ENCODE measurements at regions not wholly inside any gene's neighbourhood (a gene's known extent, or its start where the extent isn't known, plus 50 kb on each side); places are given as distances from the start of the nearest gene placed in this dataset.
"Not testable (repeated sequence)": the region's sequence is repeated elsewhere in the genome, so short reads cannot be mapped to it uniquely, and the experiment has no call there.

DNA sequence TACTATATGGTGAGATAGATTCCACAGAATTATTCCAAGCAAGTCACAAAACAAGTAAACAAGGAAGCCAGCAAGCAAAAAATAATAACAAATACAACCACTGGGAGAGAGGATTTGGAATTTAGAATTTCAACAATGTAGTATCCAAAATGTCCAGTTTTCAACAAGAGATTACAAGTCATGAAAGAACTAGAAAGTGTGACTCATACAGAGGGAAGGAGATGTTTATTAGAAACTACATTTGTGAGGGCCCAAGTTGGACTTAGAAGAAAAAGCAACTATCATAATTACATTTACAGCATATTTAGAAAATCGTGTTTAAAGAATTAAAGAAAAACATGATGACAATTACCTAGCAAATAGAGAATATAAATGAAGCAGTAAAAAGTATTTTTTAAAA is 494.6 kb upstream of the ID4 start:
- no peak for DNase-seq

DNA sequence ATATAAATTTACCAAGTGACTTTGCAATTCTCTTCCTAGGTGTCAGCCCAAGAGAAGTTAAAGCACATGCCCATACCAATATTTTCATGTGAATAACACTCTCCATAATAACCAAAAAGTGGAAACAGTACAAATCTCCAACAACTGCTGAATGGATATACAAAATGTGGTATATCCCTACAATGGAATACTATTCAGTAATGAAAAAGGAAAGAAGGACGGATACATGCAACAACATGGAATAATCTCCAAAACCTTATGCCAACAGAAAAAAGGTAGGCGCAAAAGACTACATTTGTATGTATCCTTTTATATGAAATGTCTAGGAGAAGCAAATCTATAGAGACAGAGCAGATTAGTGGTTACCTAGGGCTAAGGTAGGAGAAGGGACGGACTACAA is 487.7 kb upstream of the ID4 start:
- DNase-seq, result no peak

DNA sequence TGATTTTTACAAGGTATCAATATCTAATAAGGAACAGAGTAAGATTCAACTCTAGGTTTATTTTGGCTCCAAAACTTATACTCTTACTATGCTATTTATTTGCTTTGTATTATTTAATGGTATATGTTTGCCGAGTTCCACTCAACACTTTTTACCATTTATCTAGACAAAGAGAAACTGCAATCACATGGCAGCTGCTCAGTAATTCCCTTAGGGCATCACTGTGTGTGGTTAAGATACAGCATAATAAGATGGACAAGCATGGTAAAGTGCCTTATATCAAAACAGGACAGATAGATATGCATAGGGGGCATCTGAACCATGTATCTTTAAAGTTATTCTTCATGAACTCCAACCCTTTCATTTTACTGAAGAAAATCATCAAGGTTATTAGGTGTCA is 483.0 kb upstream of the ID4 start:
- DNase-seq, result no peak

DNA sequence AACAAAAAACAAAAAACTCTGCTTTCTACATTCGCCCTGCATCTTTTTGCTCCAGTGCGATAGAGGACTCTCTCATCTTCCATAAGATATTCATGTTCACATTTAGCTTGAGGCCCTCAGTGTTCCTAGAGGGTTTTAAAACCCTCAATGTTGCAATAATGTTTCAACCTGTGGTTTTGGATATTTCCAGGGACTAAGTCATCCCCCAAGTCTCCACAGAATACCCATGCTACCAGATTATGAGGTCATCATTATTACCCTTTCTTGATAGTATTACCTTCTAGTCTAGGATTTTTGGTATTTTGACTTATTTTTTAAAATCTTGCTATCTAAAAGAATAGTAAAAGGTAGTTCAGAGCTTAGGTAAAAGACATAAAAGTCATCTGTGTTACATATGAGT is 480.5 kb upstream of the ID4 start:
- peak; percentile 64 for DNase-seq

DNA sequence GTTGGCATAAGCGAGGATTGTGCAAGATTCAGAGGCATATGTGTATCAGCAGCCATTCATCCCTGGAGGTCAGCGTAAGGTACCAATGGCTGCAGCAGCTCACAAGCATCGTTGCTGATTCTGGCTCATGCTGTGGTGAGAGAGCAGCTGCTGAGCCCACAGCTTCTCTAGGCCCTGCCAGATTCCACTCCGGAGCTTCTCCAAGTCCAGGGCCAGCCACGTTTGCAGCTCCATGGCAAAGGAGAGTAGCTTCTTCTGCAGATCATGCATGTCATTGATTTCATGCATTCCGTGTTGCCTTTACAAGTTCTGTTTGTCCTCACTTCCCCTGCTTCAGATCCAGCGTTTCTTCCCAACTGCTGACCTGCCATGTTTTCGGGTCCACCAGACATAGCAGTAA is 474.8 kb upstream of the ID4 start:
- no peak for DNase-seq

DNA sequence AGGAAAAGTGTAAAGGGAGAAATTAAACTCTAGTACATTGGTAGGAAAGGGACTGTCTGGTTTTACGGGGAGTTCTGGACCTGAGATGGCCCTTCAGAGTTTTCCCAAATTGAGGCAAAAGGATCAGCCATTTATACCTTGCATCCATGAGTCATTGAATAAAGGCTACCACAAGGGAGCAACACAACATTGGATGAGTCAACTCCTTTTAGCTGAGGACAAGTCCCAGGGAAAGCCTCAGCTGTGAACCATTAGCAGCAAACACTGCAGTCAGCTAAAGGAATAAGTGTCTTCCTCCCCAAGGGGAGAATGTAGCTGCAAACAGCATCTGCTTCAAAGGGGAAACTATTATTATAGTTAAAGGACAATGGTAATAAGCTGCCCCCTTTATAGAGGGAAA is 468.7 kb upstream of the ID4 start:
- peak; percentile 62 for DNase-seq

DNA sequence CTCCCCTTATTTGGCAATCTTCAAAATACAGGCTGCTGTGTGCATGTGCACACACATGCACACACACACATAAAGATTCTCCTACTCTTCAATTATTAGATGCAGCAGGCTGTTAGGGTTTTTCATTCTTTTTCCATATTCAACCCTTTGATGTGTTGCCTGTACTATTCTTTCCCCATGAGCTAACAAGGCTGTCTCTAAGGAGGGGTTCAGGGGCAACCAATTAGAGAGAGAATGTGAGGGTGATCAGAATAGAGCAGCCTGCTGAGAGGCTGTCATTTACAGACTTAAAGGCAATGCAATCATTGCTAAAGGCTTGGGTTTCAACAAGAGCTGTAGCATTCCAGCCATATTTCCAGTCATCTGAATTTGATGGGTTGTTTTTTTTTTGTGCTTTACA is 467.4 kb upstream of the ID4 start:
- peak; percentile 49 for DNase-seq

DNA sequence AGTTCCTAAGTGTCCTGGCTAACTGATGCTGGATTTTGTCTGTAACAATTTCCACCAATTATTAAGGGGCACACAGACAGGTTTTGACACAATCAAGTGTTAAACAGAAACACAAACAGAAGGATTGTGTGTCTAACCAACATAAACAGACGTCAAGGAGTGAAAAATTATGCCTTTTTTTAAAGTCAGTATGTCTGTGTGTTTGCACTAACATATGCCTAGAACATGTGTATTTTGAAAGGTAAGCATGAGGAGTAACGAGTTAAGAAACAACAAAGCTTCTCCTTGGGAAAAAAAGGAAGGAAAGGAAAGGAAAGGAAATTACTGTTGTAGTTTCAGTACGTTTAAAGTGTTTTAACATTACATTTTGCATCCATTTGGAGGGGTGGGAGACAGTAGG is 466.3 kb upstream of the ID4 start:
- no peak for DNase-seq

DNA sequence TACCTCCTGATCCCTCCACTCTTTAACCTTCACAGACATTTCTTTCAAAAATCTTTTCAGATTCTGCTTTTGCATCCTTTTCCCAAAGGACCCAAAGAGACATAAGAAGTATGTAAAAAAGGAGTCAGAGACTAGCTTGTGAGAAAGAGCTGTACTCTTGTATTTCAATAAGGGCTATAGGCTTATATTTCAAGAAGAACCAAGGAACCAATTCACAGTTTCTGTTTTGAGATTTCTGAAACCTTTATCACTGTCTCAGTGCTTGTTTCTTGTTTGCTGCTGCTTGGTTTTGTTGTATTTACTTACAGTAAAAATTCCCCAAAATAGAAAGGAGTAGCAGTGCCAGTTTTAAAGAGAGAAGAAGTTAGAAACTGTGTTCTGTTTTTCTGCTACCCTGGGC is 461.6 kb upstream of the ID4 start:
- no peak for DNase-seq

DNA sequence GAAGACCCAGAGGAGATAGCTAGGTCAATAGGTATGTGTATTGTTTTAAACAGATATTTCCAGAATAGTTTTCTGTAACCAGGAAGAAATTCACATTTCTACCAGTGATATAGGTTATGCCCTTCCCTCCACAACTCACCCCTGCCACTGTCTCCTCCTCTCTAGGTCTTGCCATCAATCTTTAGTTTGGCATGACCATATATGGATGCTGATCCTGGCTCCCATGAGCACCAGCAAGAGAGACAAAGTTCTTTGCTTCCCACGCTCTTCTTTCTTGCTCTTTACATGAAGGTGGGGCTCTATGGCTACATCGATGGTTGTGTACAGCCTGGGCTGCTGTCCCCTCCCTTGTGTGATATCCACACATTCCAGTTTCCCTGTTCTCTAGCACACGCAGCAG is 459.4 kb upstream of the ID4 start:
- DNase-seq, result no peak

DNA sequence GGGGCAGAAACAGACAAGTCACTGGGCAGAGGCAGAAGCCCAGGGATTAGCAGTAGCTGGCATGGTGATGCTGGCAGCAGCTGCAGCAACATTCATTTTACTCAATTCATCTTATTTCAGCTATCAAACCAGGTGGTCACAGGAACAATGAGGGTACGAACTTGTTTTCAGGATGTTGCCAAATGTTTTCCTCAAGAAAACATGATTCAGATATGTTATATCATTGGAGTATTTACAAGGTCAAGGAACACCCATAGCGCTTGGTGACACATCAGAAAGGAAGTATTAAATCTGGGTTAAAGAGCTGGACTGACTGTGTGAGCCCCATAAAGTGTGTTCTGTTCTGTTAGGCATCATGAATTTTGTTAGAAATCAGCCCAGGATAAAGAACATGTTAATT is 456.9 kb upstream of the ID4 start:
- DNase-seq, result no peak

DNA sequence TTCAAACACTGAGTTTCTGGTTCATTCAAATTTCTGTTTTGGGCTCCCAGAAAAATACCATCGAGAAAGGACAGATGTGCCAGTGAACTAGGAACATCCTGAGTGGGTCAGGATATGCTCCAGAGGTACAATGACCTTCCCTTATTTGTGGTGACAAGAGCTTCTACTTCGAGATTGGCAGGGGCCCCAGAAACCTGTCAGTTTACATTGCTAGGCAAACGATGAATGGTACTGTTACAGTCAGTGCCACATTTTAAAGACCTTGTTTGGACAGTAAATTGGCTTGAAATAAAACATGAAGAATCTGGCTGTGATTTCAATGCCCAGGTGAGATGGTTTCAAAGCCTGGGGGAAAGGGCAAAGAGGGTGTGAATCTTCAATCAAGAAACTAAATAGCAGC is 454.5 kb upstream of the ID4 start:
- no peak for DNase-seq

DNA sequence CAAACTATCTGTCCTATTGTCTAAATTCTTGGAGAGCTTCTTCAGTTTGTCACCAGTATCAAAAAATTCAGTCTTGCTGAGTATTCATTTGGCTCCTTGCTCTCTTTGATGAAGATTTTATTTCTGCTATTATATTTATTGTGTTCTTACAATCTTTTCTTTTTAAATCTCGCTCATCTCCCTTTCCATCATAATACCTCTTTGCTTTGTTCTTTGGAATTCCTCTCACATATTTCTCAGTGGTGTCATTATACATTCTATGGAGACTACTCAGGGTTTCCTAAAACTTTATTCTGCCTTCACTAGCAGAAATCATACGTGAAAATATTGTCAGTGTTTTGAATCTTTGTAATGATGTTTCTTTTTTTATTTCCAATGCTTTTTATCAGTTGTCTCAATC is 445.2 kb upstream of the ID4 start:
- peak; percentile 17 for DNase-seq

DNA sequence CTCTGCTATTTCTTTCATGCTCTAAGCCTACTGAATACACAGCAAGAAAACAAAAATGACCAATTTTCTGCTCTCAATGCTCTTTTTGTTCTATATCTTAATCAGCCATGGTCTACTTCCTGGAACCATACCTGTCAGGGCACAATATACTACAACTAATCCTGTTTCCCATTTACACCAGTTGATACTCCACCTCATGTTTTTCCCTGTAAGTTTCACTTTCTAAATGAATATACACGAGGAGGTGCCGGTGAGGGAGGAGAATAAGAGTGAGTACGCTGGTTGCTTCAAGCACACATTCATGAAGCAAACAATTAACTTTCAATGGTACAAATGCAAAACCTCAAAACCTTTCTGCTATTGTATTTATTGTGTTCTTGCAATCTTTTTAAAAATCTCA is 443.1 kb upstream of the ID4 start:
- DNase-seq, result no peak

DNA sequence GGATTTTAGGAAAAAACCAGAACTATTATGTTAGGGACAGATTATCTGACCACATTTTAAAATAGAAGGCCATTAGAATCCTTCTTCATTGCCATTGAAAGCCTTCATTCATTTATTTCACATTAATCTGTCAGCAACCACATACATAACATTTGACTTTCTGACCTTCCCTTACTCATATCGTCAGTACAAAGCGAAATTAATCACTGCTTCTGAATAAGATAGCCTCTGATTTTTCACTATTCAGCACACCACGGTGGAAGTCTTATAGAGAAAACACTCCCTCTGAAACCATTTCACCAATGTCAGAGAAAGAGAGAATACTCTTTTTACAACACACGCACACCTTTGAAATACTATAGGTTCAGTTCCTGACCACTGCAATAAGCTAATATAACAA is 442.5 kb upstream of the ID4 start:
- peak; percentile 31 for DNase-seq

DNA sequence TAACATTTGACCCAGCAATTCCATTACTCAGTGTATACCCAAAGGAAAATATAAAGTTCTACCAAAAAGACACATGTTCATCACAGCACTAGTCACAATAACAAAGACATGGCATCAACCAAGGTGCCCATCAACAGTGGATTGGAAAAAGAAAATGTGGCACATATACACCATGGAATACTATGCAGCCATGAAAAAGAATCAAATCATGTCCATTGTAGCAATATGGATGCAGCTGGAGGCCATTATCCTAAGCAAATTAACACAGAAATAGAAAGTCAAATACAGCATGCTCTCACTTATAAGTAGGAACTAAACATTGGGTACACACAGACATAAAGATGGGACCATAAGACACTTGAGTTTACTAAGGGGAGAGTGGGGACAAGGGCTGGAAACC is 441.9 kb upstream of the ID4 start:
- DNase-seq, result no peak

DNA sequence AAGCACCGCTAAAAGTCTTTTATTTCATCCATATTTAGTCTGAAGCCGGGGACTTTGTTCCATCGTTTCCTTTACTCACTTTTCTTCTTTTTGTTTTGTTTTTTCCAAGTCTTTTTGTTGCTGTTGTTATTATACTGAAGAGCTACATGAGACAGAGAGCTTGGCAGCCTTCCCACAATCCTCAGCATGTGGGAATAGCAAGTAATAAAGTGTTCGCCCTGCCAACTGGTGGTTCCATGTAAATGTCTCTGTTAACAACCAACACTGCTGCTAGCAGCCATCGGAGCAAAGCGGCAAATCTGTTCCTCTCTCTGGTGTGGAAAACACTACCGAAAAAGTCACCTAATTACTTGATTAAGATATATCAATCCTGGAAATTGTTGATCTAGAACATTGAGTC is 437.8 kb upstream of the ID4 start:
- peak; percentile 43 for DNase-seq

DNA sequence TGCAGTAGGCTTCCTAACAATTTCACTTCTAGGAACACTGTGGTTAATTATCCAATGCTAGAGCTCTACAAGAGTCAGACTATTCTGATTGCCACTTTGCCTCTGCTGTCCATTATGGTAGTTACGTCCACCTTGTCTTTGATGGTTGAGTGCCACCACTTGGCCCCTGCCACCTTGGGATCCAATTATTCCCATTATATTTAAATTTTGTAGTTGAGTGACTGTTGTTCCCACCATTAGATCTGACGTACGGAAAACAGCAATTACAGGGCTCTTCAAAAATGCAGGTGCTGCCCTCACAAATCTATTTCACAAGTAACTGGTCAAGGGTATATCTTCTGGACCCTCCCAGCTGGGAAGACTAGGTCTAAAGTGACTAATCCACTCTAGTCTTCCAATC is 432.3 kb upstream of the ID4 start:
- DNase-seq, result not testable (repeated sequence)

DNA sequence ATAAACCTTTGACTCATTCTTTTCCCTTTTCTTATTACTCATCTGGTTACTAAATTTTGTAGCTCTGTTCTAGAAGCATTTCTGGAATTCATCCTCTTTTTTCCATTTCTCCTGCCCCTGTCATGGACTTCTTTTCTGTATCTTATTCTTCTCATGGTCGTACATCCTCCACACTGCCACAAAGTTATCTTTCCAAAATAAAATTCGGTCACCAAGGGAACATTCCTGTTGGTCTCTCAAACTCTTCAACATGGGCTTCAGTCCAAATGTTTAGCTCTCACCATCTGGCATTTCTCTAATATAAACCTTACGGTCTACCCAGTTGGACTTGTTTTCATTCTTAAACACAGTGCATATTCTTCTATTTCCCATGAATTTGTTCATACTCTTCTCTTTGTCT is 428.8 kb upstream of the ID4 start:
- peak; percentile 22 for DNase-seq

DNA sequence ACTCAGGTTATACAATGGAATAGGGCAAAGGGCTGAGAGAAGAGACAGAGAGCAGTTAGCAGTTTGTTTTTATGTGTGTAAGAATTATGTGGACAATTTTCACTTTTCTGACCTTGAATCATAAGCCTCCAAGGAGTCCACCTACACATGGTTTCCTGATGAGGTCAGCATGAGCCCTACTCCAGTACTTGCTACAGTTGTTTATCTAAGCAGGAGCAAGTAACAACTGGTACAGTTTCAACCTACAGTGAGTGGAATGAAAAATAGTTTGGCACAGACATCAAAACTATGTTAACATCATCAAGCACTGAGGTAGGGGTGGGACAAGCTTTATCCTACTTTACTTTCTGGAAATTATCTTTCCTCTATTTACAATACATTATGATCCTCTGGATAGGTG is 426.7 kb upstream of the ID4 start:
- peak; percentile 53 for DNase-seq

DNA sequence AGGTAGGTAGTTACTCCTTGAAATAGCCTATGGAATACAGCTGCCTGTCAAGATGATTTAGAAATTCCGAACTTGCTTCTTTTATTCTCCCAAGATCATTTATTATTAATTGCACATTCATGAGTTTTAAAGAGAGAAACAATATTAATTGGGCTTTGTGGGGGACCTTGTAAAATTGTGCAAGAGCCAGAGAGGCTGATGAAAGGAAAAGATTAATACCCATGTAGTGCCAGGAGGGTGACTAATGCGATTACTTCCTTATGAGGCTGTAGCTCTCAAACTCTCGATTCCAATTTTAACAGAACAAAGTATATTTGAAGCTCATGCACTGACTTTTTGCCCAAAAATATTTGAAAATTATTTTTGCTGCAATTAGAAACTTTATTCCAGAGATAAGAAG is 423.8 kb upstream of the ID4 start:
- peak; percentile 68 for DNase-seq

DNA sequence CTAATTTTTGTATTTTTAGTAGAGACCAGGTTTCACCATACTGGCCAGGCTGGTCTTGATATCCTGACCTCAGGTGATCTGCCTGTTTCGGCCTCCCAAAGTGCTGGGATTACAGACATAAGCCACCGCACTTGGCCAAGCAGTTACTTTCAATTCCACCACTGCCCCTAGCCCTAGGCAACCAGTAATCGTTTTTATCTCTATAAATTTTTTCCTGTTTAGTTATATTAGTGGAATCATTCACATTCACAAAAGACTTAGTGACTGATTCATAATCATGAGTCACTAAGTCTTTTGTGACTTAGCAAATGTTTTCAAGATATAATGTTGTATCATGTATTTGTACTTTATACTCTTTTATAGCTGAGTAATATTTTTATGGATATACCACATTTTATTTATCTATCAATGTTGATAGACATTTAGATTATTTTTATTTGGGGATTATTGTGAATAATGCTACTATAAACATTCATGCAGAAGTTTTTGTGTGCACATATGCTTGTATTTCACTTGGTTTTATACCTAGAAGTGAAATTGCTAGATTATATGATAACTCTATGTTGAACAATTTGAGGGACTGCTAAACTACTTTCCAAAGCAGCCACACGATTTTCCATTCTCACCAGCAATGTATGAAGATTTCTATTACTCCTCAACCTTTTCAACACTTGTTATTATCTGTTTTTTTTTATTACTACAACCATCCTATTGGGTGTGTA is 421.4 kb upstream of the ID4 start:
- DNase-seq, result peak; percentile 58

DNA sequence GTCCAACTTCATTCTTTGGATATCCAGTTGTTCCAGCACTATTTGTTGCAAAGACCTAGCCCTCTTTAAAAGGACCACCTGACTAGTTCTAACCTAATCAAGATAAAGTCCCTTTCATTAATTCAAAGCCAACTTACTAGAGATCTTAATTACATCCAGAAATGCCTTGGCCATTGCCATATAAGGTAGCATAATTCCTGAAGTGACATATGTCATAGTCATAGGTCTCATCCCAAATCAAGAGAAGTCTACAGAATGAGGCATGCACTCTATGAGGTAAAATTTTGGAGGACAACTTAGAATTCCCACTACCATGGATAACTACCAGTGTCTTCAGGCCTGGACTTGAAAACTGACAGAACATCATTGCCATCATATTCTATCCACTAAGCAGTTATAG is 420.4 kb upstream of the ID4 start:
- no peak for DNase-seq

DNA sequence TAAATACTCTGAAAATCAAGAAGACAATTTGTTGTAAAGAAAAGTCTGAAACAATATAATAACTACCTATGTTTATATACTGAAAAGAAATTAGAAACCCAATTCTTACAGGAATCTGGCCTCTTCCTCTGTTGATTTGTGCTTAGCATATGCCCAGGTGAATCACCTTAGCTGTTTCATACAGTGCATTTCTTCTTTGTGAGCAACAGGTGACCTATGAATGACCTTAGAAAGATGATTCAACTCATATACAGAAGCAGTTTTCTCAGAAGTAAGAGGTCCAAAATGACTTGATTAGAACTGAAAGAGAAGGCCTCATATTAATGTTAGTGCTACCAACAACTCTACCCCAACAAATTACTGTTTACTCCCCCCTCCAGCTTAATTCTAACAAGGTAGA is 419.5 kb upstream of the ID4 start:
- DNase-seq, result peak; percentile 39

DNA sequence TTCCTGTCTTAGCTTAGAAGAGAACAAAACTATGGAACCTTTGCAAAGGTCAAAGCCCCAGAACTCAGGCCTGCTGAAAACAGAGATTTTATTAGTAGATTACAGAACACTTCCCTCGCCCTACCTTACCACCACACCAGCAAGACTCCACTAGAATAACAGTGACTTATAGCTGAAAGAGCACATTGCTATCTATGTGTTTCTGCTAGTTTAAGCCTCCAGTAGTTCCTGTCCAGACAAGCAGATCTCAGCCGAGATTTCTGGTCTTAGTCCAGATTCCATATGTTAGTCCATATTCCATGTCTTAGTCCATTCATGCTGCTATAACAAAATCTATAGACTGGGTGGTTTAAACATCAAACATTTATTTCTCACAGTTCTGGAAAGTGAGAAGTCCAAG is 412.3 kb upstream of the ID4 start:
- DNase-seq, result no peak

DNA sequence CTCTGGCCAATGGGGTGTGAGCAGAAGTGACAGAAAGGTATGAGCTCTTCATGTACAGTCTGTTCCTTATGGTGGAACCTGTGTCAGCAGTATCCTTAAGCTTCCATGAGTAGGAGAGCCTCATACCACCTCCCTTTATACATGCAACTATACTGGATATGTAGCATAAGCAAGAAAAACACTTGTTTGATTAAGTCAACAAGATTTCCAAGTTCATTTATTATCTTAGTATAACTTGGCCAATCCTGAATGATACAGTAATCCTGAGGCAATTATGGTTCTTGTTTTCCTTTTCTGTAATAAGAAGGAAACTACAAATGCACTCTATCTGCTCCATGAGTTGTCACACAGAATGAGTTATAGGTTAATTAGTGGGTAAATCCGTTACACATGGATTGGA is 409.6 kb upstream of the ID4 start:
- no peak for DNase-seq

Measured in fibroblast of upper back skin (primary cell).